Activated T-helper 1 cell treated with anti-CD3 and anti-CD28 coated beads, Interleukin-2, amount 50 U/mL, for 16 hours (primary cell): ENCODE measurements at regions not wholly inside any gene's neighbourhood (a gene's known extent, or its start where the extent isn't known, plus 50 kb on each side); places are given as distances from the start of the nearest gene placed in this dataset.
"Not testable (repeated sequence)": the region's sequence is repeated elsewhere in the genome, so short reads cannot be mapped to it uniquely, and the experiment has no call there.

Source experiments
- DNase-seq, 2 donors: peaks; one replicate each; pipeline ENCODE4 v3.0.0-alpha.2; 2020; ENCODE audit warnings: low read depth in 1 of 2, low spot score in 1 of 2

- DNase-seq: no peak
Measured at GRCh38 chr10:114708084-114708483, 50.0 kb upstream of the ABLIM1 start.

GRCh38 chr10:114708717-114709335, 50.8 kb upstream of the ABLIM1 start:
- DNase-seq: no peak

GRCh38 chr10:114709984-114710383, 51.9 kb upstream of the ABLIM1 start:
- DNase-seq: no peak

- no peak for DNase-seq
Measured at GRCh38 chr10:114711176-114711868, 53.2 kb upstream of the ABLIM1 start.

- no peak for DNase-seq
Measured at GRCh38 chr10:114711869-114712250, 53.8 kb upstream of the ABLIM1 start.

- no peak for DNase-seq
Measured at GRCh38 chr10:114713525-114714090, 55.5 kb upstream of the ABLIM1 start.

- no peak for DNase-seq
Measured at GRCh38 chr10:114714281-114714741, 56.2 kb upstream of the ABLIM1 start.

- DNase-seq: no peak
Measured at GRCh38 chr10:114715171-114715670, 57.1 kb upstream of the ABLIM1 start.

- no peak for DNase-seq
Measured at GRCh38 chr10:114716811-114717404, 58.8 kb upstream of the ABLIM1 start.

GRCh38 chr10:114717881-114718280, 59.8 kb upstream of the ABLIM1 start:
- DNase-seq: not testable (repeated sequence)

- no peak for DNase-seq
Measured at GRCh38 chr10:114718374-114718773, 60.3 kb upstream of the ABLIM1 start.

GRCh38 chr10:114719311-114719710, 61.2 kb upstream of the ABLIM1 start:
- no peak for DNase-seq

- DNase-seq: not testable (repeated sequence)
Measured at GRCh38 chr10:114720023-114720422, 61.9 kb upstream of the ABLIM1 start.

- DNase-seq: no peak
Measured at GRCh38 chr10:114720685-114721278, 62.7 kb upstream of the ABLIM1 start.

- DNase-seq: not testable (repeated sequence)
Measured at GRCh38 chr10:114722136-114722535, 64.1 kb upstream of the ABLIM1 start.

- no peak for DNase-seq
Measured at GRCh38 chr10:114723361-114723760, 65.3 kb upstream of the ABLIM1 start.

- no peak for DNase-seq
Measured at GRCh38 chr10:114723991-114724715, 66.1 kb upstream of the ABLIM1 start.

GRCh38 chr10:114724716-114725106, 66.6 kb upstream of the ABLIM1 start:
- no peak for DNase-seq

GRCh38 chr10:114726820-114727271, 68.8 kb upstream of the ABLIM1 start:
- DNase-seq: no peak

- no peak for DNase-seq
Measured at GRCh38 chr10:114728325-114728724, 70.2 kb upstream of the ABLIM1 start.
